Neutrophil (primary cell): ENCODE measurements at regions not wholly inside any gene's neighbourhood (a gene's known extent, or its start where the extent isn't known, plus 50 kb on each side); places are given as distances from the start of the nearest gene placed in this dataset.

ENCODE experiments used
- H3K27ac ChIP-seq: fragments of 200-600 bp; sonication (generic); 2 replicates; pipeline ENCODE4 v1.5.1; 2016; ENCODE audit warnings: mild to moderate bottlenecking, moderate library complexity
- H3K27me3 ChIP-seq: fragments of 200-600 bp; sonication (generic); 2 replicates; pipeline ENCODE4 v1.6.0; 2016; ENCODE audit warnings: mild to moderate bottlenecking
- H3K36me3 ChIP-seq: fragments of 200-600 bp; sonication (generic); 2 replicates; pipeline ENCODE4 v1.5.1; 2017
- H3K4me1 ChIP-seq, 2 experiments: fragments of 200-600 bp in 1 of 2; sonication (generic) in 1 of 2; 1 replicate in 1 of 2; 2 replicates in 1 of 2; pipeline versions ENCODE4 v1.5.1 to v1.6.1; 2013 to 2016; ENCODE audit warnings: low read depth in 1 of 2, low read length in 1 of 2, mild to moderate bottlenecking in 1 of 2, moderate library complexity in 1 of 2; ENCODE audit not compliant: control insufficient read depth in 1 of 2, insufficient read depth in 1 of 2
- H3K4me3 ChIP-seq, 2 experiments: fragments of 200-600 bp in 1 of 2; sonication (generic) in 1 of 2; 1 replicate in 1 of 2; 2 replicates in 1 of 2; pipeline ENCODE4 v1.5.1; 2013 to 2016; ENCODE audit warnings: low read depth in 1 of 2, low read length in 1 of 2, mild to moderate bottlenecking in 1 of 2, moderate library complexity in 1 of 2
- H3K9me3 ChIP-seq: fragments of 200-600 bp; sonication (generic); 2 replicates; pipeline ENCODE4 v1.5.1; 2016
- TF ChIP-seq, protein P1 (sequence below): fragments of 200-600 bp; sonication (generic); IDR thresholded peaks from 2 replicates; pipeline ENCODE4 v1.5.1; 2016; ENCODE audit warnings: antibody characterized with exemption

GRCh38 chr3:118541796-118542195 lies 492.9 kb downstream of the IGSF11 start:
- H3K4me1 ChIP-seq = no peaks in the 10 kb centered on the region
- H3K27me3 ChIP-seq = no peaks in the 10 kb centered on the region
- H3K36me3 ChIP-seq = no peaks in the 10 kb centered on the region
- TF ChIP-seq, protein P1, sequence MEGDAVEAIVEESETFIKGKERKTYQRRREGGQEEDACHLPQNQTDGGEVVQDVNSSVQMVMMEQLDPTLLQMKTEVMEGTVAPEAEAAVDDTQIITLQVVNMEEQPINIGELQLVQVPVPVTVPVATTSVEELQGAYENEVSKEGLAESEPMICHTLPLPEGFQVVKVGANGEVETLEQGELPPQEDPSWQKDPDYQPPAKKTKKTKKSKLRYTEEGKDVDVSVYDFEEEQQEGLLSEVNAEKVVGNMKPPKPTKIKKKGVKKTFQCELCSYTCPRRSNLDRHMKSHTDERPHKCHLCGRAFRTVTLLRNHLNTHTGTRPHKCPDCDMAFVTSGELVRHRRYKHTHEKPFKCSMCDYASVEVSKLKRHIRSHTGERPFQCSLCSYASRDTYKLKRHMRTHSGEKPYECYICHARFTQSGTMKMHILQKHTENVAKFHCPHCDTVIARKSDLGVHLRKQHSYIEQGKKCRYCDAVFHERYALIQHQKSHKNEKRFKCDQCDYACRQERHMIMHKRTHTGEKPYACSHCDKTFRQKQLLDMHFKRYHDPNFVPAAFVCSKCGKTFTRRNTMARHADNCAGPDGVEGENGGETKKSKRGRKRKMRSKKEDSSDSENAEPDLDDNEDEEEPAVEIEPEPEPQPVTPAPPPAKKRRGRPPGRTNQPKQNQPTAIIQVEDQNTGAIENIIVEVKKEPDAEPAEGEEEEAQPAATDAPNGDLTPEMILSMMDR = no peak
- no peaks in the 10 kb centered on the region for H3K9me3 ChIP-seq
- H3K27ac ChIP-seq = no peak overlapping the region
- H3K4me3 ChIP-seq = no peak overlapping the region

- H3K4me1 ChIP-seq = no peaks in the 10 kb centered on the region
- no peaks in the 10 kb centered on the region for H3K36me3 ChIP-seq
- H3K9me3 ChIP-seq = no peaks in the 10 kb centered on the region
- TF ChIP-seq, protein P1 = no peak
- H3K27ac ChIP-seq = no peak overlapping the region
- no peak overlapping the region for H3K4me3 ChIP-seq
- no peaks in the 10 kb centered on the region for H3K27me3 ChIP-seq
Measured at GRCh38 chr3:118543832-118544231, 490.8 kb downstream of the IGSF11 start.

DNA sequence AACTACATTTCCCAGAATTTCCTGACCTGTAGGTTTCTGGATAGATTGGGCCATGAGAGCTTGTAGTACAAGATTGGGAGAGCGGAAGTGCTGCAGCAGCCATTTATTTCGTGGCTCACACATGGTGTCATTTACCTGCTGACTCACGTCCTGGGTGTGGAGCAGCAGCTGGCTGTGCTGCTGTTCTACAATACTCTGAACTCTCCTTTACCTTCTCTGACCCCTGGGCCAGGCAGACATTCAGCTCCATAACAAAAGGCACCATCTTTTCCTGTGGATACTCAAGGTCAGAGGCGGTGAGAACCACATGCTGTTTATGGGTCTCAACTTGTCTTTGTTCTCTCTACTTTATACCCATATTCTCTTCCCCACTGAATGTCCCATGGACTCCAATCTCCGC lies 490.2 kb downstream of the IGSF11 start:
- Histone ChIP-seq H3K36me3 (no peaks in the 10 kb centered on the region), H3K27ac (no peak overlapping the region), H3K4me3 (no peak overlapping the region), H3K9me3 (no peaks in the 10 kb centered on the region), H3K27me3 (no peaks in the 10 kb centered on the region), H3K4me1 (no peaks in the 10 kb centered on the region)
- TF ChIP-seq, protein P1 = no peak

GRCh38 chr3:118548434-118548833 lies 486.2 kb downstream of the IGSF11 start:
- Histone ChIP-seq H3K27ac (no peak overlapping the region), H3K9me3 (no peaks in the 10 kb centered on the region), H3K4me3 (no peak overlapping the region), H3K4me1 (no peaks in the 10 kb centered on the region), H3K36me3 (no peaks in the 10 kb centered on the region), H3K27me3 (no peaks in the 10 kb centered on the region)
- TF ChIP-seq, protein P1 = no peak

DNA sequence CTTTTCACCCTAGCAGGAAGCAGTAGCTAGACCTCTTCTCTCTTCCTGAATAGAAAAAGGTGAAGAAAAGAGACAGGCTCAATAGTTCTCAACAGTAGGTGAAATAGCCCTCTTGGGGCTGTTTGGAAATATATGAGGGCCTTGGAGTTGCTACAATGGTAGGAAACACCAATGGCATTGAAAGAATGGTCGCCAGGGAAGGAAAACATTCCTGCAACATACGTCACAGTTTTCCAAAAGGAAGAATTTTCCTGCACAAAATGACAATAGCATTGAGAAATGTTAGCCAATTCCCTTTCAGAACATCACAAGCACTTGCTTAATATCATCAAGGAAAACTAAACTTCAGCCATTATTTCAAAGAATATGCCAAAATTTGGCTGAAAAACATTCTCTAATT lies 484.5 kb downstream of the IGSF11 start:
- Histone ChIP-seq H3K36me3 (no peaks in the 10 kb centered on the region), H3K27ac (no peak overlapping the region), H3K27me3 (no peaks in the 10 kb centered on the region), H3K4me3 (no peak overlapping the region), H3K4me1 (no peaks in the 10 kb centered on the region), H3K9me3 (no peaks in the 10 kb centered on the region)
- TF ChIP-seq, protein P1 = no peak

DNA sequence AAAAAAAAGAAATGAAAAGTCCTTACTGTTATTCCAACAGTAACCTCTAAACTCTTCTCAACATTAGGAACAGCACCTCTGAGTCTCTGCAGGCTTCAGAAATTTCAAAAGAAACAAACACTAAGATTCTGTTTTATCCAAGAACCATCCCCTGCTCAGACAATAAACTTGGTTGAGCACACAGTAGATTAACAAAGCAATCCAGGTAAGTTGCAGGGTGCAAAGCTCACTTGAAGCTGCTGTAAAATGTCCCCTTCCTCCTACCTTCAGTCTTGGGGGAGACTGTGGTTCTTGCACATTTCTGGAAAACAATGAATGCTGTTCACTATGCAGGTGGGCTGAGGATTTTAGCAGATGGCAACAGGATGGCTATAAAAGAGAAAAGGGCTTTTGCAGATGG lies 484.1 kb downstream of the IGSF11 start:
- Histone ChIP-seq H3K9me3 (no peaks in the 10 kb centered on the region), H3K27ac (no peak overlapping the region), H3K4me1 (no peaks in the 10 kb centered on the region), H3K27me3 (no peaks in the 10 kb centered on the region), H3K4me3 (no peak overlapping the region), H3K36me3 (no peaks in the 10 kb centered on the region)
- TF ChIP-seq, protein P1 = no peak
